WTC11 (cell line): ENCODE measurements at regions not wholly inside any gene's neighbourhood (a gene's known extent, or its start where the extent isn't known, plus 50 kb on each side); places are given as distances from the start of the nearest gene placed in this dataset.

Experiments
- NFYB ChIP-seq: sonication (generic); formaldehyde crosslinking; conservative IDR thresholded peaks from 2 replicates; pipeline ENCODE4 v1.8.0; 2022; ENCODE audit warnings: low read depth, missing genetic modification reagents
- ZNF232 ChIP-seq: sonication (generic); formaldehyde crosslinking; IDR thresholded peaks from 2 replicates; pipeline ENCODE4 v1.8.0; 2022; ENCODE audit warnings: mild to moderate bottlenecking, missing genetic modification reagents

DNA sequence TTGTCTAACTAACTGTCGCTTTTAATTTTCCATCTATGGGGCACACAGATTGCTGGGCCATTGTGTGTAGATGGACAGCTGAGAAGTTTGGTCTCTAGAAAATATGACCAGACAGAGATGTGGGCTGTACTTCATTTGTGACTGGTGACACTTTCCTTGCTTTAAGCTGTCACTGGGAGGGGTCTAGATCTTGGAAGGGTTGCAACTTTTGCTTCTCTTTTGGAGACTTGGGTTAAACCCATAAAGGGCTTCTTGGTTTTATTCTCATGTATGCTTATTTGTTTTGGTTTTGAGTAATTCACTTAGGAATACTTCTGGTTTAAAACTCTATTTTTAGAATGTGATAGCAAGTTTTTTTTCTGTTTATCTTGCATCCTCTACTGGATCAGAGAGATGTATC lies 80.2 kb downstream of the ETS2 start:
- TF ChIP-seq NFYB (CRISPR knock-in tag), result no peak
- TF ChIP-seq ZNF232 (CRISPR knock-in tag), result no peak
